AG09309 (cell line): ENCODE measurements at regions not wholly inside any gene's neighbourhood (a gene's known extent, or its start where the extent isn't known, plus 50 kb on each side); places are given as distances from the start of the nearest gene placed in this dataset.

Experiments used
- DNase-seq: peaks from one replicate; pipeline ENCODE4 v3.0.0-alpha.2; 2010; ENCODE audit warnings: low read depth
- H3K4me3 ChIP-seq: 2 replicates; pipeline ENCODE4 v1.5.1; 2011; ENCODE audit warnings: mild to moderate bottlenecking, low read depth, low read length, moderate library complexity; ENCODE audit not compliant: control insufficient read depth
- TF ChIP-seq, protein P1 (sequence below): IDR thresholded peaks from 2 replicates; pipeline ENCODE4 v1.5.1; 2011; ENCODE audit warnings: mild to moderate bottlenecking, low read depth, low read length, inconsistent platforms; ENCODE audit not compliant: insufficient read depth, control insufficient read depth; ENCODE audit errors: missing control alignments

DNA sequence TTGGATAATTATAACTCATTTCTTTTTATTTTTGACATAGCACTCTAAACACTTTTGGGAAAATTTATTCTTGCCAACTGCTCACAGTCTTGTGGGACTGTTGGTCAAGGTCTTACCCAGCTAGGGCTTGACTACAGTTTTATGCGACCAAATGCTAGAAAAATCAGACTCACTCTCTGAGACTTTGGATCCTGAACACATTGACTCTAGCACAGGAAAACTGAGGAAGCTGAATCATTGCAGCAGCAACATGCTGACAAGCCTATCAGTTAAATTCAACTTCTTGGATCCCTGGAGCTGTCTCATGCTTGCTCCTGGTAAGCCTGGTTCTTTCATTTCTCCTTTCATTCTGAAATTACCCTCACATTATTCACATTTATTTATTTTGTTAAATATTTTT, 120.7 kb upstream of the TMTC2 start:
- H3K4me3 ChIP-seq, result no peak overlapping the region
- TF ChIP-seq, protein P1, sequence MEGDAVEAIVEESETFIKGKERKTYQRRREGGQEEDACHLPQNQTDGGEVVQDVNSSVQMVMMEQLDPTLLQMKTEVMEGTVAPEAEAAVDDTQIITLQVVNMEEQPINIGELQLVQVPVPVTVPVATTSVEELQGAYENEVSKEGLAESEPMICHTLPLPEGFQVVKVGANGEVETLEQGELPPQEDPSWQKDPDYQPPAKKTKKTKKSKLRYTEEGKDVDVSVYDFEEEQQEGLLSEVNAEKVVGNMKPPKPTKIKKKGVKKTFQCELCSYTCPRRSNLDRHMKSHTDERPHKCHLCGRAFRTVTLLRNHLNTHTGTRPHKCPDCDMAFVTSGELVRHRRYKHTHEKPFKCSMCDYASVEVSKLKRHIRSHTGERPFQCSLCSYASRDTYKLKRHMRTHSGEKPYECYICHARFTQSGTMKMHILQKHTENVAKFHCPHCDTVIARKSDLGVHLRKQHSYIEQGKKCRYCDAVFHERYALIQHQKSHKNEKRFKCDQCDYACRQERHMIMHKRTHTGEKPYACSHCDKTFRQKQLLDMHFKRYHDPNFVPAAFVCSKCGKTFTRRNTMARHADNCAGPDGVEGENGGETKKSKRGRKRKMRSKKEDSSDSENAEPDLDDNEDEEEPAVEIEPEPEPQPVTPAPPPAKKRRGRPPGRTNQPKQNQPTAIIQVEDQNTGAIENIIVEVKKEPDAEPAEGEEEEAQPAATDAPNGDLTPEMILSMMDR, result no peak
- DNase-seq, result no peak

DNA sequence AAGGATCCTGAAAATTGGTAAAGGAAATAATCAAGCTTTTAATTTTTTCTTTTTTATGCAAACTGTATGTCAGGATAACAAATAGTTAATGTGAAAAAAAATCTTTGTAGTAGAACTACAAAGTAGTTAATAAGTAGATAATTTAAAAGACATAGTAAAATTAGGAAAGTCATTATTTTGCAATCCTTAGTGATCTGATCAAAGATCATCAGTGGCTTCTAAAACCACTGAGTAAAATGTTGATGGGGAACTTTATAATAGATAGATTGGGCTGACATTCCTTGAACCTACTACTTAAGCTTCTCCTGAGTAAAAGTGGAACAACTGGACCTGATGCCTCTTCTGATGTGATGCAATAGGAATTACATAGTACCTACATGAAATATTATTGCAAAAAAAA, 119.0 kb upstream of the TMTC2 start:
- TF ChIP-seq, protein P1, result no peak
- no peak for DNase-seq
- no peak overlapping the region for H3K4me3 ChIP-seq

DNA sequence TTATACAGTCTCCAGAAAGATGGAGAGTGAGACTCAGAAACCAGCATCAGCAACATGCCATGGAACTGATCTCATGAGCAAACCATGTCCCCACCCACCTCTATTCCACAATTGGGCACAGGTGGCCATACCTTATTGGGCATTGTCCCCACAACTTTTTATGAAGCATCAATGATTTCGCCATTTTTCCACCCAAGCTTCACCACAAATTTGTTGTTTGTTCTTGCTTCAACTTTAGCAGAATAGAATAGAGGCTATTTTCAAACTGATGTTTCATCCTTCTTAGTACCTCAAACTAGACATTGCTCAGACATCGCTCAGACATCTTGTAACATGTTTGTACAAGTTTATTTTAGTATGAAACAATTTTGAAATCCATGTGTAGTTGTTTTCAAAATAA, 112.5 kb upstream of the TMTC2 start:
- TF ChIP-seq, protein P1, result no peak
- DNase-seq, result no peak
- no peak overlapping the region for H3K4me3 ChIP-seq

DNA sequence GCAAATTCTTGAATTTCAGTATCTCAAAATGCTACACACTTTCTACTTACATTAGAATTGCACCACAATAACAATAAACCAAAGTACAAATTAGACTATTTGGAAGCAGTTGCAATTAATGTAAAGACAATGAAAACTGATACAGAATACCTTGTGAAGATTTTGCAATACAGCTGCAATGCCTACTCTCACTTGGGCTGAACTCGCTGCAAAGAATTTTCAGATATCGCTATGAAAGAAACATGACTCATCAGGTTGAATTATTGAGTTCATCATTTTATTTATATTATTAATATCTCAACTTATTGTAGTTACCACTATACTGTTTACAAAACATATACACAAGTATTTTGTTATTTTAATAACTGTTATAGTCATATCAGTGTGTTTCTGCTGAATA, 108.0 kb upstream of the TMTC2 start:
- TF ChIP-seq, protein P1, result no peak
- no peak overlapping the region for H3K4me3 ChIP-seq
- no peak for DNase-seq

DNA sequence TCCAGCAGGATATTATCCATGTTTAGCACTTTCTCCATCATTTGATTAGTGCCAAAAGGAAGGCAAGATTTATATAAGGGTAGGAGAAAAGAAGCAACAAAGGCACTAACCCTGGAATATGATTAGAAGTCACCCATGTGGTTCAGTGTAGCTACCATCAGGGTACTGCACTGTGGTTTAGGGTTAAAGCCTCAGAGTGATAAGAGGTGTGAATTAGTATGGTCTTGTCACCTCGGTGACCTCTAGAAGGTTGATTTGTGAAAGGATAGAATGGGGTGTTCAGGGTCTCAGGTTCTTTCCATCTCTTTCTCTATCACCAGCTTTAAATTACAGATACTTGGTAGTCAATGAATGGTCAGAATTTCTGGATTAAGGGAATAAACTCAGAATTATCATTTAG, 103.0 kb upstream of the TMTC2 start:
- TF ChIP-seq, protein P1, result no peak
- no peak for DNase-seq
- H3K4me3 ChIP-seq, result no peak overlapping the region

DNA sequence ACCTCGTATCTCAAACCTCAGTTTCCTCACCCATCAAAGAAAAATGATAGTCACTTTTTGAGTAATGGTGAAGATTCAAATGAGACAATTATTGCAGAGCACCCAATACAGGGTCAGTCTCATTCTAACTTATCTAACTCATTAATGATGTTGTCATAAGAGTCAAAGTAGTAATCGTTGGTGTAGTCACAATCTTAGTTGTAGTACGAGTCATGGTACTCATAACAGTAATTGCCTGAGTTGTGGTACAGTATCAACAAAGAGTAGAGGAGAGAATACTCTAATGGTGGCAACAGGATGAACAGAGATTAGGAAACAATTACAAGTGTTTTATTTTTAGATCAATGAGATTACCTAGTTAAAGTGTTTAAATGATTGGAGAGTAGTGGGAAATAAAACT, 93.6 kb upstream of the TMTC2 start:
- no peak for DNase-seq
- TF ChIP-seq, protein P1, result no peak
- no peak overlapping the region for H3K4me3 ChIP-seq

DNA sequence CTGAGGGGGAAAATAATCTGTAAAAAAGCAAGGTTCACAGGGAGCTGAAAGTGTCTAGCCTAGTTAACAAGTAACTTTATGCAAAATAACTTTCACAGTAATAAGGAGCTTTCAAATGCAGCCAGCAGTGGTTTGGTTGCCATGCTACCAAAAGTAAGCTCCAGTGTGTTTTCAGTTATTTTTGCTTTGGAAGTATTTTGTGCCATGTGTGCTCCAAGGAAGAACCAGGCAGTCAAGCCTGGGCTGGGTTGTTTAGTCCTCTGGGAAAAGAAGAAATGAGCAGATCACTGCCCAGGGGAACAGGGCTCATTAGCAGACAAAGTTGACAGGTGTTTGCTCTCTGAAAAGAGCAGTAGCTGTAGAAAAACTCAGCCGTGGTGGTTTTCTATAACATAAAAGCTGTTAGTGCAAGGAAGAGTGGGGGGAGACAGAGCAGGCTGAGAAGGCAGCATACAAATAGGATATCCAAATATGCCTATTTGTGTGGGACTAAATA, 92.8 kb upstream of the TMTC2 start:
- H3K4me3 ChIP-seq, result no peak overlapping the region

More for the DNA sequence above, 92.8 kb upstream of the TMTC2 start:
- TF ChIP-seq, protein P1, result no peak
- DNase-seq, result no peak
